SU-DHL-6 (cell line): ENCODE measurements at regions not wholly inside any gene's neighbourhood (a gene's known extent, or its start where the extent isn't known, plus 50 kb on each side); places are given as distances from the start of the nearest gene placed in this dataset.
"Not testable (repeated sequence)": the region's sequence is repeated elsewhere in the genome, so short reads cannot be mapped to it uniquely, and the experiment has no call there.

Source experiments
- CTCF ChIP-seq: fragments of 200-600 bp; sonication (generic); IDR thresholded peaks from one replicate; pipeline ENCODE4 v1.5.1; 2017; ENCODE audit warnings: antibody characterized with exemption, mild to moderate bottlenecking, low read length, moderate library complexity; ENCODE audit not compliant: insufficient read depth, poor library complexity, severe bottlenecking
- EZH2phosphoT487 ChIP-seq: fragments of 200-600 bp; sonication (generic), shearing (Covaris generic); conservative IDR thresholded peaks from 2 replicates; pipeline ENCODE4 v1.6.1; 2018; ENCODE audit warnings: mild to moderate bottlenecking, antibody characterized with exemption, low read length, moderate library complexity, mixed read lengths

- TF ChIP-seq CTCF, EZH2phosphoT487: not testable (repeated sequence)
Measured at GRCh38 chr22:25460682-25461081, 103.8 kb upstream of the GRK3 start.
